Trophoblast cell (in vitro differentiated cells and primary cell): ENCODE measurements at regions not wholly inside any gene's neighbourhood (a gene's known extent, or its start where the extent isn't known, plus 50 kb on each side); places are given as distances from the start of the nearest gene placed in this dataset.

Experiments
- DNase-seq, 2 donors: peaks; one replicate each; pipeline ENCODE4 v3.0.0-alpha.2; 2016
- H2AFZ ChIP-seq: 2 replicates; pipeline ENCODE4 v1.6.1; 2013; ENCODE audit warnings: low read length, moderate library complexity, mild to moderate bottlenecking; ENCODE audit not compliant: insufficient read depth, poor library complexity
- H2AK5ac ChIP-seq: 2 replicates; pipeline ENCODE4 v1.6.1; 2013; ENCODE audit warnings: mild to moderate bottlenecking, low read length
- H2BK120ac ChIP-seq: 2 replicates; pipeline ENCODE4 v1.6.1; 2013; ENCODE audit warnings: low read length, mild to moderate bottlenecking, moderate library complexity; ENCODE audit not compliant: insufficient read depth, poor library complexity
- H2BK12ac ChIP-seq: 2 replicates; pipeline ENCODE4 v1.6.1; 2013; ENCODE audit warnings: mild to moderate bottlenecking, low read length, moderate library complexity
- H2BK5ac ChIP-seq: 2 replicates; pipeline ENCODE4 v1.6.1; 2013; ENCODE audit warnings: low read length, low read depth, moderate library complexity, mild to moderate bottlenecking; ENCODE audit not compliant: poor library complexity
- H3K14ac ChIP-seq: 2 replicates; pipeline ENCODE4 v1.6.1; 2013; ENCODE audit warnings: mild to moderate bottlenecking, low read length
- H3K18ac ChIP-seq: 2 replicates; pipeline ENCODE4 v1.6.1; 2013; ENCODE audit warnings: mild to moderate bottlenecking, low read length
- H3K23ac ChIP-seq: 2 replicates; pipeline ENCODE4 v1.6.1; 2013; ENCODE audit warnings: low read length
- H3K27ac ChIP-seq: 2 replicates; pipeline ENCODE4 v1.5.1; 2013; ENCODE audit warnings: low read depth, mild to moderate bottlenecking, inconsistent platforms, low read length, moderate library complexity
- H3K27me3 ChIP-seq: 2 replicates; pipeline ENCODE4 v1.6.1; 2013; ENCODE audit warnings: inconsistent platforms, mild to moderate bottlenecking, low read length, moderate library complexity; ENCODE audit not compliant: insufficient read depth
- H3K36me3 ChIP-seq, 2 experiments: 1 replicate in 1 of 2; 2 replicates in 1 of 2; pipeline ENCODE4 v1.6.1; 2013; ENCODE audit warnings: low read length in 2 of 2, mild to moderate bottlenecking in 2 of 2, moderate library complexity in 1 of 2; ENCODE audit not compliant: insufficient read depth in 2 of 2, control insufficient read depth in 1 of 2
- H3K4ac ChIP-seq: 2 replicates; pipeline ENCODE4 v1.6.1; 2013; ENCODE audit warnings: low read depth, mild to moderate bottlenecking, low read length, moderate library complexity
- H3K4me1 ChIP-seq, 2 experiments: 1 replicate in 1 of 2; 2 replicates in 1 of 2; pipeline ENCODE4 v1.6.1; 2013; ENCODE audit warnings: low read length in 2 of 2, mild to moderate bottlenecking in 2 of 2, moderate library complexity in 1 of 2; ENCODE audit not compliant: insufficient read depth in 2 of 2, control insufficient read depth in 1 of 2
- H3K4me2 ChIP-seq: 2 replicates; pipeline ENCODE4 v1.6.1; 2013; ENCODE audit warnings: inconsistent platforms, mild to moderate bottlenecking, low read length, moderate library complexity
- H3K4me3 ChIP-seq: 2 replicates; pipeline ENCODE4 v1.5.1; 2013; ENCODE audit warnings: mild to moderate bottlenecking, low read depth, low read length, inconsistent platforms
- H3K79me1 ChIP-seq: one replicate; pipeline ENCODE4 v1.6.1; 2013; ENCODE audit warnings: low read length
- H3K79me2 ChIP-seq: 2 replicates; pipeline ENCODE4 v1.6.1; 2013; ENCODE audit warnings: low read length, mild to moderate bottlenecking; ENCODE audit not compliant: control insufficient read depth, insufficient read depth, poor library complexity
- H3K9ac ChIP-seq: 2 replicates; pipeline ENCODE4 v1.6.1; 2013; ENCODE audit warnings: mild to moderate bottlenecking, low read length
- H3K9me3 ChIP-seq: 2 replicates; pipeline ENCODE4 v1.6.1; 2013; ENCODE audit warnings: low read depth, mild to moderate bottlenecking, control low read depth, inconsistent platforms, low read length; ENCODE audit not compliant: insufficient read depth
- H4K12ac ChIP-seq: 2 replicates; pipeline ENCODE4 v1.6.1; 2013; ENCODE audit warnings: low read depth, mild to moderate bottlenecking, low read length, moderate library complexity
- H4K8ac ChIP-seq: 2 replicates; pipeline ENCODE4 v1.6.1; 2013; ENCODE audit warnings: low read depth, mild to moderate bottlenecking, low read length, moderate library complexity
- H4K91ac ChIP-seq: one replicate; pipeline ENCODE4 v1.6.1; 2013; ENCODE audit warnings: low read depth, mild to moderate bottlenecking, low read length, moderate library complexity
- WGBS: extraction: QIAGEN DNeasy Blood & Tissue Kit; methylation state at CpG from one replicate; pipeline ENCODE4 v1.1.7; 2013; ENCODE audit warnings: missing lambda C conversion rate; ENCODE audit not compliant: insufficient read length, insufficient coverage; ENCODE audit errors: extremely low coverage; 5-methylcytosine and 5-hydroxymethylcytosine counted together

- Histone ChIP-seq H3K27ac (no peak overlapping the region), H3K18ac (no peak overlapping the region), H3K4me2 (no peak overlapping the region), H3K14ac (no peak overlapping the region), H4K8ac (no peak overlapping the region), H4K91ac (no peak overlapping the region), H2AK5ac (no peak overlapping the region), H3K23ac (no peak overlapping the region), H3K4ac (no peak overlapping the region), H2BK12ac (no peak overlapping the region), H3K79me1 (peaks cover 1% of the 10 kb centered on the region), H3K9ac (no peak overlapping the region), H3K4me1 (peaks cover 0 to 2% of the 10 kb centered on the region in 2 experiments), H3K27me3 (no peaks in the 10 kb centered on the region), H4K12ac (no peak overlapping the region), H2AFZ (no peak overlapping the region), H2BK5ac (no peak overlapping the region), H3K79me2 (no peaks in the 10 kb centered on the region), H3K36me3 (no peaks in the 10 kb centered on the region), H3K4me3 (no peak overlapping the region), H2BK120ac (no peak overlapping the region), H3K9me3 (no peaks in the 10 kb centered on the region)
- WGBS, result no CpG with 5 or more reads among the region's 1 CpG
- no peak for DNase-seq
Measured at GRCh38 chr13:47085346-47085745, 188.5 kb upstream of the HTR2A start.

- Histone ChIP-seq H3K4ac (no peak overlapping the region), H3K79me2 (no peaks in the 10 kb centered on the region), H3K9ac (no peak overlapping the region), H2BK120ac (no peak overlapping the region), H3K14ac (no peak overlapping the region), H3K36me3 (no peaks in the 10 kb centered on the region), H3K9me3 (no peaks in the 10 kb centered on the region), H3K4me2 (no peak overlapping the region), H3K79me1 (peaks cover 1% of the 10 kb centered on the region), H3K4me1 (peaks cover 0 to 2% of the 10 kb centered on the region in 2 experiments), H2BK12ac (no peak overlapping the region), H4K8ac (no peak overlapping the region), H3K27me3 (no peaks in the 10 kb centered on the region), H3K4me3 (no peak overlapping the region), H3K18ac (no peak overlapping the region), H4K12ac (no peak overlapping the region), H2AK5ac (no peak overlapping the region), H4K91ac (no peak overlapping the region), H2AFZ (no peak overlapping the region), H3K27ac (no peak overlapping the region), H2BK5ac (no peak overlapping the region), H3K23ac (no peak overlapping the region)
- no CpG with 5 or more reads among the region's 1 CpG for WGBS
- DNase-seq, result no peak
Measured at GRCh38 chr13:47081850-47082249, 185.0 kb upstream of the HTR2A start.

DNA sequence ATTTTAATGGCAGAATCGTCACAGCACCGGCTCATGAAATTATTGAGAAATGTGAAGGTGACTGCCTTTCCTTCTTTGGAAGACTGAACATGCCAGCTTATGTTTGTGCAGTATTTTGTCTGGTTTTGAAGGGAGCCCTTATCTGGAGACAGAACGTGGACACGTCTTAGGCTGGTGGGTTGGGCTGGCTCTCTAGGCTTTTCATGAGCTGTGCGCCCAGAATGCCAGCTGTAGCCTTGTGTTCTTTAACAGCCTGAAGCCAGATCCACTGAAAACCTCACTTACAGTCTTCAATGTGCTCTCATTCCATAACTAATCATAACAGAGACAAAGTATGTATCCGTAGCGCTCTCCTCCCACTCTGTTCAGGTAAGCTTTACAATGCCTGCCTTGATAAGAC is 184.4 kb upstream of the HTR2A start:
- Histone ChIP-seq H2BK5ac (no peak overlapping the region), H3K9me3 (no peaks in the 10 kb centered on the region), H4K8ac (no peak overlapping the region), H3K79me2 (no peaks in the 10 kb centered on the region), H3K14ac (no peak overlapping the region), H3K9ac (no peak overlapping the region), H2AFZ (no peak overlapping the region), H3K23ac (no peak overlapping the region), H3K36me3 (no peaks in the 10 kb centered on the region), H2AK5ac (no peak overlapping the region), H3K4me3 (no peak overlapping the region), H4K12ac (no peak overlapping the region), H3K18ac (no peak overlapping the region), H2BK12ac (no peak overlapping the region), H2BK120ac (no peak overlapping the region), H3K4me2 (no peak overlapping the region), H3K27me3 (no peaks in the 10 kb centered on the region), H4K91ac (no peak overlapping the region), H3K27ac (no peak overlapping the region), H3K4me1 (peaks cover 0 to 2% of the 10 kb centered on the region in 2 experiments), H3K4ac (no peak overlapping the region), H3K79me1 (peaks cover 1% of the 10 kb centered on the region)
- no CpG with 5 or more reads among the region's 7 CpGs for WGBS
- DNase-seq, result no peak

- H3K4me3 ChIP-seq, result no peak overlapping the region
- H2AK5ac ChIP-seq, result no peak overlapping the region
- H4K12ac ChIP-seq, result no peak overlapping the region
- no peak overlapping the region for H3K4me2 ChIP-seq
- peaks cover 0 to 2% of the 10 kb centered on the region in 2 experiments for H3K4me1 ChIP-seq
- no peak overlapping the region for H2BK12ac ChIP-seq
- no peak overlapping the region for H2BK5ac ChIP-seq
- no peak overlapping the region for H3K23ac ChIP-seq
- no peak overlapping the region for H3K18ac ChIP-seq
- H2BK120ac ChIP-seq, result no peak overlapping the region
- H3K36me3 ChIP-seq, result no peaks in the 10 kb centered on the region
- no peak overlapping the region for H3K14ac ChIP-seq
- H3K27ac ChIP-seq, result no peak overlapping the region
- H2AFZ ChIP-seq, result no peak overlapping the region
- no peak overlapping the region for H3K4ac ChIP-seq
- peaks cover 1% of the 10 kb centered on the region for H3K79me1 ChIP-seq
- no peaks in the 10 kb centered on the region for H3K27me3 ChIP-seq
- H3K9ac ChIP-seq, result no peak overlapping the region
- no CpG with 5 or more reads among the region's 2 CpGs for WGBS
- no peak overlapping the region for H4K8ac ChIP-seq
- H3K9me3 ChIP-seq, result no peaks in the 10 kb centered on the region
- H3K79me2 ChIP-seq, result no peaks in the 10 kb centered on the region
- H4K91ac ChIP-seq, result no peak overlapping the region
- DNase-seq, result no peak
Measured at GRCh38 chr13:47080621-47081020, 183.8 kb upstream of the HTR2A start.
